Gastrocnemius medialis (tissue), 4 donors: ENCODE measurements at regions not wholly inside any gene's neighbourhood (a gene's known extent, or its start where the extent isn't known, plus 50 kb on each side); places are given as distances from the start of the nearest gene placed in this dataset.

Experiments
- POLR2A ChIP-seq, 2 donors: fragments of 450-650 bp; IDR thresholded peaks; one replicate each; pipeline ENCODE4 v1.6.1; 2017; ENCODE audit warnings: antibody characterized with exemption in 2 of 2, mild to moderate bottlenecking in 2 of 2, moderate library complexity in 2 of 2
- TF ChIP-seq, protein P1 (sequence below), 5 experiments: fragments of 450-650 bp in 3 of 5; fragments of 200-600 bp in 2 of 5; sonication (generic) in 2 of 5; IDR thresholded peaks in 4 of 5; conservative IDR thresholded peaks in 1 of 5; 1 replicate in 4 of 5; 2 replicates in 1 of 5; pipeline ENCODE4 v1.5.1; 2016 to 2019; ENCODE audit warnings: antibody characterized with exemption in 5 of 5, mild to moderate bottlenecking in 3 of 5, moderate library complexity in 3 of 5

DNA sequence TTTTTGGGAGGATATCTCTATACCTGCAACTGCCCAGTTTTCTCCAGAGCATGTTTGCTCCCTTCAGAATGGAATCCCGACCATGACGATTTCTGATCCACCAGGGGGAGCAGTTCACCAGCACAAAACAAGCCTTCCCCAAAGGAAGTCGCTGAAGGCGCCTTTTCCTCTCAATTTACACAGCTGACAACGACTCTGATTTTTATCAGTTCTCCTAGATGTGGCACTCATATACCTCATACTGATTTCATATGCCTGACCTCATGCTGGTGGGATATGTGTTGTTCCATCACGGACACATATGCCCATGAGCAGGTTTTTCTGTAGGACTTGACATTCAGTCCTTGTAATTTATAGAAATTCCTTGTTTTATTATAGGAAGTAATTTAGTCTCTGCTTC is 1028.2 kb downstream of the MCTP2 start:
- no peak for TF ChIP-seq POLR2A (IDR thresholded peaks at IDR 0.05)
- TF ChIP-seq, protein P1, sequence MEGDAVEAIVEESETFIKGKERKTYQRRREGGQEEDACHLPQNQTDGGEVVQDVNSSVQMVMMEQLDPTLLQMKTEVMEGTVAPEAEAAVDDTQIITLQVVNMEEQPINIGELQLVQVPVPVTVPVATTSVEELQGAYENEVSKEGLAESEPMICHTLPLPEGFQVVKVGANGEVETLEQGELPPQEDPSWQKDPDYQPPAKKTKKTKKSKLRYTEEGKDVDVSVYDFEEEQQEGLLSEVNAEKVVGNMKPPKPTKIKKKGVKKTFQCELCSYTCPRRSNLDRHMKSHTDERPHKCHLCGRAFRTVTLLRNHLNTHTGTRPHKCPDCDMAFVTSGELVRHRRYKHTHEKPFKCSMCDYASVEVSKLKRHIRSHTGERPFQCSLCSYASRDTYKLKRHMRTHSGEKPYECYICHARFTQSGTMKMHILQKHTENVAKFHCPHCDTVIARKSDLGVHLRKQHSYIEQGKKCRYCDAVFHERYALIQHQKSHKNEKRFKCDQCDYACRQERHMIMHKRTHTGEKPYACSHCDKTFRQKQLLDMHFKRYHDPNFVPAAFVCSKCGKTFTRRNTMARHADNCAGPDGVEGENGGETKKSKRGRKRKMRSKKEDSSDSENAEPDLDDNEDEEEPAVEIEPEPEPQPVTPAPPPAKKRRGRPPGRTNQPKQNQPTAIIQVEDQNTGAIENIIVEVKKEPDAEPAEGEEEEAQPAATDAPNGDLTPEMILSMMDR (IDR thresholded peaks at IDR 0.05 in 4 of 5, conservative IDR thresholded peaks at IDR 0.05 in 1 of 5) = peak; percentile 43 to 75 (median 69)
